GM21717 (cell line): ENCODE measurements at regions not wholly inside any gene's neighbourhood (a gene's known extent, or its start where the extent isn't known, plus 50 kb on each side); places are given as distances from the start of the nearest gene placed in this dataset.

Experiments used
- ATAC-seq: cut with Tn5 transposase; IDR thresholded peaks from one replicate; pipeline ENCODE4 v1.9.1; 2021; ENCODE audit warnings: mild to moderate bottlenecking, moderate library complexity; ENCODE audit not compliant: unreplicated experiment

DNA sequence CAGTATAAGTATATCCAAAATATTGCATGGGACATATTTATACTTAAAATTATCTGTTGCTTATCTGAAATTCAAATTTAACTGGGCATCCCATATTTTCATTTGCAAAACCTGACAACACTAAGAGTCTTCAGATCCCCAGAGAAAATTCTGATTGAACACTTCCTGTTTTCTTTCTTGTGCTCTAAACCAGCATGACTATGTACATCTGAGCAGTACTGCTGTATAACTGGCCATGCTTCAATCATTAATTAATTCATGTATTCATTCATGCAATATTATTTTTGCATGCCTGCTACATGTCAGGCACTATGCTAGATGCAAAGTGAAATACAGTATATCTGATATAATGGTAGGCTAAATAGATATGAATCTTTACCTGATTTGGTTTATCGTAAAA, 461.2 kb downstream of the TLR4 start:
- ATAC-seq: no peak

DNA sequence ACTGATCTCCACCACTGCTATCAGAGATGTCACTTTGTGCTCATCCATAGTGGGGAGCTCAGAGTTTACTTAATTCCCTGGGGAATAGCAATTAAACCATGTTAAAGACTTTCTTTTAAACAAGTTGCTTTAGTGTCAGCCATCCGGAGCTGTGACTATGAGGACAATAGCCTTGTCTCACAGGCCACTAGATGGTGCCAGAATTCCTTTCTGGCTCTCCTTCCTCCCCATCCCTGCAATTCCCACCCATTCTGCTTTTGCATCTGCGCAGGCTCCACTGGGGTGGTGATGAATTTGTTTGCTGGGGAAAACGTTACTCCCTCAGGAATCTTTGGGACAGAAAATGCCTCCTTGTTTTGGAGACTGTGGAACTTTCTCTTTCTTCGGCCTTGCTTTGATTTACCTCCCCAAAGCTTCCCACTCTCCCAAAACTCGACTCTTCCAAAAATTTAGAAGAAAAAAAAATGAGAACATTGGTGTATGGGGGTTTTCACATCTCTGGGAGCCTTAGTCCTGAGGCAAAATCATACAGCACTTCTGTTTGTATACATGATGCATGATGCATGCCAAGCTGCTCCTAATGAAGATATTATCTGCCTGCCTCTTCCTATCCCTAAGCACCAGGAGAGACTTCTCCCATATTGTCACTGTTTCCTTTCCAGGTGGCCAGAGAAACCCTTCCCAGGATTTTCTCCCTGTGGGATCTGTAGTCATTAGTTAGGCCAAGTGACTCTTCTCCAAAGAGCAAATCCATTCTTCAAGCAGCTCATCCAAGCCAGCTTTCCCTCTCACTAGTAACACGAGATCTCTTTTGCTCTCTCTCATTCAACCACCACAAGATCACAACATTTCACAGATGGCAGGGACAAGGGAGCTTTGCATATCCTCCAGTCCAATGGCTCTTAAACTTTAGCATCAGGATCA, 466.1 kb downstream of the TLR4 start:
- ATAC-seq: no peak

DNA sequence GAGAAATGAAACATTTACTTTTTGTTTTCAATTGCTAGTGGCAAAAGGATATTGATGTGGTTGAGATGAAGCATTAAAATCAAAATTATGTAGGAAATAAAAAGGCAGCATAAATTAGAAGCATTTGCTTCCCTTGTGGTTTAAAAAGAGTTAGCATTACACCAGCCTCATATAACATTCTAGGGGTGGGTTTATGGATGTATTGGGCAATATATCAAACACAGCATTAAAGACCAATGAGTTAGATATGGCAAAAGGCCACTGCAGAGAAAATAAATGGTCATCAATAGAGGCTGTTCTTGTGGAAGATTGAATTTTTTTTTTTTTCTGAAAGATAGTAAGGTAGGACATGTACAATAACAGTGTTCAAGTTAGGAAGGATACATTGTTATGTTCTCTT, 473.0 kb downstream of the TLR4 start:
- no peak for ATAC-seq

DNA sequence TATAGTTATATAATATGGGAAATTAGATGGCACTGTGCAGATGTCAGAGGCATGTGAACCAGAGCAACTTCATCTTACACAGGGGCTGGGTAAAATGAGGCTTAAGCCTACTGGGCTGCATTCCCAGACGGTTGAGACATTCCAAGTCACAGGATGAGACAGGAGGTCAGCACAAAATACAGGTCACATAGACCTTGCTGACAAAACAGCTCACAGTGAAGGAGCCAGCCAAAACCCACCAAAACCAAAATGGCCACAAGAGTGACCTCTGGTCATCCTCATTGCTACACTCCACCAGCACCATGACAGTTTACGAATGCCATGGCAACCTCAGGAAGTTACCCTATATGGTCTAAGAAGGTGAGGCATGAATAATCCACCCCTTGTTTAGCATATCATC, 479.4 kb downstream of the TLR4 start:
- no peak for ATAC-seq

DNA sequence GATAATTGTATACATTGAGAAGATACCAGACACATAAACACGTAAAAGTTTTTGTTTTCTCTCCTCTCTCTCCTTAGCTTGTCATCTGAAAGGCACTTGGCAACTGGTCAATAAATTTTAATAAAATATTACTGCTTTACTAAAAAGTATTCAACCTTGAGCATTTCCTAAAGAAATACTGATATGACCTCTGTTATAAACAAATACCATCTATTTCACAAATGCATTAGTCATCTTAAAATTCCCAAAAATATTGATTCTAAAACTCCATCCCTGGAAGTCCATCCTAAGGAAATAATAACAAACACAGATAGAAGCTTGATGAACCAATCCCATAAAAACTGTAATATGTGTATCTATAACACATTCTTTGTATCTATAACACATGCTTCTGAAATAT, 483.2 kb downstream of the TLR4 start:
- no peak for ATAC-seq

DNA sequence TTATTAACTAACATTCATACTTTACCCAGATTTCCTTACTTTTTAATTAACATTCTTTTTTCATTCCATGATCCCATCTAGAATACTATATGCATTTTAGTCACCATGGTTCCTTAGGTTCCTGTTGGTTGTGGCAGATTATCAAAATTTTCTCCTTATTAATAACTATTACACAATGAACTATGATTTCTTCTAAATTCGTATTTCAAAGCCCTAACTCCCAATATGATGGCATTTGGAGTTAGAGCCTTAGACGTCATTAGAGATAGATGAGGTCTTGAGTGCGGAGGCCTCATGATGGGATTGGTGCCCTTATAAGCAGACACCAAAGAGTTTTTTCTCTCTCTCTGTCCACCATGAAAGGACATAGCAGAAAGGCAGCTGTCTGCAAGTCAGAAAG, 485.4 kb downstream of the TLR4 start:
- ATAC-seq: no peak

DNA sequence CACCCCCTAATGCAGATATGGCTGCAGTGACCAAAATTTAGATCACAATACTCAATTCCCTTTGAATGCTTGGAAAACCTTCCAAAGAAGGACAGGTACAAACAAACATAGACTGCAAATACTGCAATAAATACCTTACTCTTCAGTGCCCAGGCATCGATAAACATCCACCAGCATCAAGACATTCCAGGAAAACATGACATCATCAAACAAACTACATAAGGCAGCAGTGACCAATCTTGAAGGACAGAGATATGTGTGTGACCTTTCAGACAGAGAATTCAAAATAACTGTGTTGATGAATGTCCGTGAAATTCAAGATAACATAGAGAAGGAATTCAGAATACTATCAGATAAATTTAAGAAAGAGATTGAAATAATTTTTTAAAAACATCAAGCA, 488.6 kb downstream of the TLR4 start:
- no peak for ATAC-seq

DNA sequence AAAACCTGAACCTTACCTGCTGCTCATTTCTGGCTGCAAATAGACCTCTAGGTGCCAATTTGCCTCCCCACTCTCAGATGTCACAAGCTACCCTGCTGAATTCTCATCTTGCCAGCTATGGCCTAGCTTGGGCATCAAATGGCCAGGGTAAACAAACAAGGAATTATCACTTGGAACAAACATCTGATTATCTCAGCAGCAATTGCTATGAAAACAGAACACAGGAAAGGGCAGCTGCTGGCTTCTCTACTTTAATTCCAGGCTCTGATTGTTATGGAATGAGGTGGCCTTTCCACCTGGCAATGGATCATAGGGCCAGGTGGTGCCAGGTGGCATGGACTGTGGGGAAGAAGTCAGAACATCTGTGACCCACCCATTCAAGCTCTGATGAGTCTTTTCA, 505.1 kb downstream of the TLR4 start:
- no peak for ATAC-seq

DNA sequence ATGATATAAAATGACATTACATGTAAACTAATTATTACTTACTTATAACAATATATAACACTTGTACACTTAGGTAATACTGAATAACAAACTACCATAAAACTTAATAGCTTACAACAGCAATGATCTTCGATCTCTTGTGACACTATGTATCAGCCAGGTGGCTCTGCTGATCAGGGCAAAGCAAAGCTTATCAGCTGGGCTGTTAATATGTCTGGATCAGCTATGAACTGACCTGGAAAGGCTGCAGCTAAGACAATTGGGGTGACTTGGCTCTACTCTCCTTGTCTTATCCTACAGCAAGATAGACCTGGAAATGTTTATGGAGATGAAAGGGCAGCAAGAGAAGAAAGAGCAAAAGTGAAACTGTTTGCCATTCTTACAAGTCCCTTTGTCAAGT, 511.3 kb downstream of the TLR4 start:
- no peak for ATAC-seq

DNA sequence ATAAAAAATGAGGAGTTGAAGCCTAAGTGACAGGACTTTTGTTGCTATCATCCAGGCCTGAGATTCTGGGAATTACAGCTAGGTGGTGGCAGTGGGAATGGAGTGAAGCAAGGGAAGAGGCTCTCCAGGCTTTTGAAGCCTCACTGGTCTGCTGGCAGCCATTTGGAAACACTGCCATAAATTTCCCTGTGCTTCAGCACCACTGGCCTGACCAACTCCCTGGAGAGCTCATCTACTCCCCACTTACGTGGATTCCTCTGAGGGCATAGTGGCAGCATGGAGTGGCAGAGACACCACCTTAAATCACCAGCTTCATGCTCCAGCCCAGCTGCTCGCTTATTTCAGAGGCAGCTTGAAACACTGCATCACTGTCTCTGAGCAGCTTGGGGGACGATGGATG, 518.2 kb downstream of the TLR4 start:
- ATAC-seq: no peak

DNA sequence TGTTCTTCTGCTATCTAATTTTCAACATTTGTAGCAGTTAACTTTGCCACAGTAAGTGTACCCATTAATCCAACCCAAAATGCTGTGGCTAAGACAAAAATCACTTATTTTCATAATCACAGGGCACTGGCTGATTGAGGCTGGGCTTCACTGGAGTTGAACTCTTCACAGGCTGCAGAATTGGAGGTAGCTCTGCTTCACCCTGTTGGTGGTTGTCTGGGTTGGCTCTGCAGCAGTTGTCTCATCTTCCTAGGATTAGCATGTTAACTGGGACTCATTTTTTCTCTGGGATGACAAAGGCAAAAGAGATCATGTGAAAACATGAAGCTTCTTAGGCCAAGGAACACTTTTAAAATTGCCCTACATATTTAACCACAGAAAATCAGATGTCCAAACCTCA, 518.9 kb downstream of the TLR4 start:
- ATAC-seq: no peak

DNA sequence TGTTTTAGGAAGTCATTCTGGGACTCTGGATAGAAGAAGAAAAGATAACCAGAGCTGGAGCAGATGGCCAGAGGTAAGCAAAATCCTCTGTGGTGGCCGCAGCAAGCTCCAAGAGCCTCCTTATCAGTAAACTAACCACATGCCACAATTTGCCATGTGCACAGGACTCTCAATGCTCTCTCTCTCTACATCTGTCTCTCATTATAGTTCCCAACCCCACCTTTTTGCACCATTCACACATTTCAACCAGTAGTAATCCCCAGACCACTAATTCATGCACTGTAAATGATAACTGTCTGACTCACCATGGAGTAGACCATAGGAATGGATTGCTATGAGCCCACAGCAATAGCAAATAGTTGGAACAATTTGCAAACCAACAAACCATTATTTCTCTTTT, 526.1 kb downstream of the TLR4 start:
- ATAC-seq: no peak

DNA sequence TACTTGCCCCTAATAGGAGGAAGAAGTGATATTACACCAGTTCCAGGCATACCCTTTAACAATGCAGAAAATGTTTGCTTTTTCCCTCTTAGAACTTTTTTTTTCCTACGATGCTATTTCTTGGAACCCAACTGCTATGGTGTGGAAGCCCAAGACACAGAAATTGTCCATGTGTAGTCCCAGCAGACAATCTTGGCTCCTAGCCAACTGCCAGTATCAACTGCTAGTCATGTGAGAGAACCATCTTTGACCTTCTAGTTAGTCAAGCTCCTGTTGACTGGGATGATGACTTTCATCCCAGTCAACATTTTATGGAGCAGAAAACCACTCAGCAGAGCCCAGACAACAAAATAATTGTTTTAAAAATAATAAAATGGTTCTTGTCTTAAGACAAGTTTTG, 532.4 kb downstream of the TLR4 start:
- no peak for ATAC-seq

DNA sequence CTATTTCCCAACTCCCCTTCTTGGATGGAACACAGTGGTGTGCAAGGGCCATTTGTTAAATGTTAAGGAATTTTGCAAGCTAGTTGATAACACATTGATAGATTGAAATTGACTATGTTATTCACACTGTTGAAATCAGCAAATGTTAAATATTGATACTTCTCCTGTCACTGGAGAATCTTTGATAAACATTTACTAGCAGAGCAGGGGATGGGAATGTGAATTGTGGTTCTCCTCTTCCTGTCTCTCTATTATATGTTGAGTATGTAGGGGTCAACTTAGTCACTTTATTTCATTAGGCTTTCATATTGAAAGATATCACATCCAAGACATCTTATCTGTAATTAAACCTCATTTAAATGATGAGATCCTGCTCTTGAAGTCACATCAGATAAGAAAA, 533.9 kb downstream of the TLR4 start:
- ATAC-seq: no peak

DNA sequence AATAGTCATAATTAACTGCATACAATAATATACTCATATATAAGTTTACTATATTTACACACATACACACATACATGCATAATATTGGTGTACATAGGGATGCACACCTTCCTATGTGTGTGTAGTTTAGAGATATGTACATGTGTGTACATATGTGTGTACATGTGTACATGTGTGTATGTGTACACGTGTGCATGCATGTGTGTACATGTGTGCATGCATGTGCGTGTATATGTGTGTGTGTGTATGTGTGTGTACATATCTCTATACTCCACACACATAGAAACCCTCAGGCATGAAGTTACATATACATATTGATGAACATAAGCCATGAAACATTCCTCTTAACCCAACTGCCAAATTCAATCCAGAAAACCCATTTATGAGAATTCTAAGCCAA, 547.8 kb downstream of the TLR4 start:
- no peak for ATAC-seq

DNA sequence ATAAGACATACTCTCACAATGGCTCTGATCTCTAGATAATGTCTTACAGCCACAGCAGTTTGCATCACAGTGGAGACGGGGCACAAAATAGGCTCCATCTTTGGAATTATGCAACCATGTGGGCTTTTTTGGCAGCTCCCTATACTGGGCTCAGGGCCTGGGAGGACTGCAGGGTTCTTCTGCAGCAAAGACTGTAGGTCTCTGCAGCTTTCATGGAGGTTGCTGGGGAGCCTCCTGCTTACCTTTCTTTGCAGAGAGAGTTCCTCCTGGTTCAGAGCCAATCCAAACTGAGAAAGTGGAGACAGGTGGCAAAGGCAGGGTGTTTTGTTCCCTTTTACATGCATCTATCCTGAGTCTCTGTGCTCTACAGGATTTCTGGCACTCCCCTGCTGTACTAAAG, 558.0 kb downstream of the TLR4 start:
- no peak for ATAC-seq

DNA sequence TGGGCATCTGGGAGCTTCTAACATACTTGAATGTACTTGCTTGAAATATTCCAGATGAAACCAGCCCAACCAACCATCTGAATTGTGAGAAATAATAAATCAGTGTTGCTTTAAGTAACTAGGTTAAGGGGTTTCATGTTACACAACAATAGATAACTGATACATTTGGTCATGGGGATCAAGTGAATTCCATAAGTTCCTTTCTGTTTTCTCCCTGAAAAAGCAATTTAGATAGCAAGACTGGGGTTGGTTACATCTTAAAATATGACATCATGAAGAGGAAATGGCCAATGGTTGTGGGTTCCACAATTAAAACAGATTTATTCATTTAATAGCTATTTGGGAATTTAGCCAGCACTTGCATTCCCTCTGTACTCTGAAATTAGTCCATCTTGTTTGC, 559.7 kb downstream of the TLR4 start:
- no peak for ATAC-seq

DNA sequence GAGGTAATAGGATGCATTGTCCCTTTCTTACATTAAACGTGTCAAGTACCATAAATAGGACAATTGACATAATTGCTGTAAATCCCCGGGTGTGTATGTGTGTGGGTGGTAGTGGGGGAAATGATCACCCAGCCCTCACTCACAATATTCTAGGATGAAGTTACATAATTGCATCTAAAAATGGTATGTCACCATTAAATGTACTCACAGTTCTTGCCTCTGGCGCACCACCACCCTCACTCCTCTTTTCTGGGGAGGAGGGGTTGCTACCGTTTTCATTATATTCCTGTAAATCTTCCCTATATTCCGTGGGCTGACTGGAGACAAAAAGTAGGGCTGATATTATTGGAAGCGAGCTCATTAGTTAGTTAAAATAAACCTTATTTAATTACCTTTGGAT, 563.8 kb downstream of the TLR4 start:
- ATAC-seq: no peak

DNA sequence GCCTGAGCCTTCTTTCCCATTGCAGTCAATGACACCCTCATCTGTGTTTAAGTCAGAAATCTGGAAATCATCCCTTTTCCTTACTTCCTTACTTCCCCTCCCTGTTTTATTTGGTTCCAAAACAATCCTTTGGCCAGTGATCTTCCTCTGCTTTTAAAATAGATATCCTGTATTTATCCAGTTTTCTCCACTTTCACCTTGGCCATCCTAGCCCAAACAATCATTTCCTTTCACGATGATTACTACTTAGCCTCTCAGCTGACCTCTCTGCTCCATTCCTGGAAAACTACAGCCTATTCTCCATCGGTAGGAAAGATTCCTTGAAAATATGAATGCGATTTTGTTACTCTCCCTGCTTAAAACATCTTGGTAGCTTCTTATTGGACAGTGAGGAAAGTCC, 565.4 kb downstream of the TLR4 start:
- no peak for ATAC-seq

DNA sequence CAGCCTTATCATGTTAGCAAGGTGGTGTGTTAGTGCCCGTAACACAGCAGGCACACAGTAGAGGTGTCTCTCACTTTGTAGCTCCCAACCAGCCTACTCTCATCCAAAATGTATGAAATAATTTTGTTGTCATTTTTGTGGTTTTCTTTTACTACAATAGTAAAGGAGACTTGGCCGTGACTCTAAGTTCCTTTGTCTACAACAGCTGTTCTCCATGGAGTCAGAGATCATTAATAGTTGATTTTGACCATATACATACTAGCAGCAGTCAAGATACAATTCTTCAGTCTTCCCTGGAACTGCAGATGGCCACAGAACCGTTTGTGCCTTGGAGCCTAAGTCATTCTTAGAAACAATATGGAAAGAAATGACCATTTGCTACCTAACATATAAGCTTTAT, 567.1 kb downstream of the TLR4 start:
- ATAC-seq: no peak

DNA sequence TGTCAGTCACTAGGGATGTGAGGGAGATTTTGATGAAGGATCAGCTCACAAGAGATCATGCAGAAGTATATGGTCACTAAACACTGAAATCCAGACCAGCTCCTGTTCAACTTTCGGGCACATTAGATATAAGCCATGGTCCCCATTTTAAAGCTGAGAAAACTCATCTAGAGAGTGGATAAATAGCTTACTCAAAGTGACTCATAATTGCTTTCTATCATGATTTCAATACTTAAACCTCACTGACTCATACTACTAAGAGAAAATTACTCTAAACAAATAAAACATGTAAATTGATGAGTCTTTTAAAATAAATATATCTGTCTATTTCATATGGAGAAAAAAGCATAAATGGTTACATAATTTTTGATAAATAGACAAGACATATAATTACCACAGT, 567.7 kb downstream of the TLR4 start:
- ATAC-seq: no peak

DNA sequence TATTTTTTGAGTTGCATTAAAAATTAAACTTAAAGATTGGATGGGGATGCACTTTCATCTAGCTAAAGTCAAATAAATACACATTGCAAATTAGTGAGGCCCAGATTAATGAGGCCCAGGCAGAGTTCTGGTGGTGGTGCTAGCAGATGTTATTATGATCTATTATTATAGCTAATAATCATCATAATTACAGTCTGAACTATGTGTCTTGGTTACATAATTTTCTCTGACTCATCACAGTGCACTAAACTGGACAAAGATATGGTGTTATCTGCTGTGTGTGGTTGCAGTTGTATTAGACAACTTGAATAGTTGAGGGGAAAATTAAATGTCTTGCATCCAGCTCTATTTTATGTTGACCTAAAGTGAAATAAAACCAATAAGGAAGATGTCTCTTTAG, 568.8 kb downstream of the TLR4 start:
- no peak for ATAC-seq

DNA sequence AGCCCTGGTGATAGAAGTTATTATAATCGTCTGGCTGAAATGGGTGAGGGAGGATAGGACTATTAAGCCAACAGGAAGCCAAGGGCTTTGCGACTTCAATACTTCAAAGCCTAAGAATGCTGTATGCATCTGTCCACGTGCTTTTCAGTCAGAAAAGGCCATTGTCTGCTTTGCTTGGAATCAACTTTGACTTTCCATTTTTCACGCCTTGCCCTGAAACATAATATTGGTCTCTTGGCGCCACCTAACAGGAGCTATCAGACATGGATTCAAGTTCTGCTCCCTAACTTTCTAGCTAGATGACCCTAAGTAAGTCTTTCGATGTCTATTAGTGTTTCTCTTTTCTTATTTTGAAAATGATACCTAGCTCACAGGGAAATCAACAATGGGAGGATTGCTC, 572.6 kb downstream of the TLR4 start:
- ATAC-seq: no peak
